Thyroid gland (tissue), 4 donors: ENCODE measurements at regions not wholly inside any gene's neighbourhood (a gene's known extent, or its start where the extent isn't known, plus 50 kb on each side); places are given as distances from the start of the nearest gene placed in this dataset.

Experiments
- DNase-seq, 2 donors: peaks; one replicate each; pipeline ENCODE4 v3.0.0-alpha.2; 2019
- H3K27ac ChIP-seq, 3 donors: fragments of 200-600 bp; sonication (generic); 1 replicate in 2 of 3; 2 replicates in 1 of 3; pipeline ENCODE4 v1.5.1; 2016 to 2019; ENCODE audit warnings: mild to moderate bottlenecking in 1 of 3, moderate library complexity in 1 of 3
- H3K27me3 ChIP-seq: fragments of 200-600 bp; sonication (generic); one replicate; pipeline ENCODE4 v1.5.1; 2019
- H3K36me3 ChIP-seq, 2 donors: fragments of 200-600 bp; sonication (generic); one replicate each; pipeline ENCODE4 v1.5.1; 2016 to 2019
- H3K4me1 ChIP-seq, 2 donors: fragments of 200-600 bp; sonication (generic); one replicate each; pipeline ENCODE4 v1.5.1; 2017 to 2019
- H3K4me3 ChIP-seq, 3 donors: fragments of 200-600 bp; sonication (generic); replicated peaks in 1 of 3; 1 replicate in 2 of 3; 2 replicates in 1 of 3; pipeline ENCODE4 v1.5.1; 2016; ENCODE audit warnings: mild to moderate bottlenecking in 1 of 3
- H3K9me3 ChIP-seq: fragments of 200-600 bp; sonication (generic); one replicate; pipeline ENCODE4 v1.5.1; 2017
- CTCF ChIP-seq, 6 experiments: fragments of 200-600 bp in 3 of 6; fragments of 450-650 bp in 3 of 6; sonication (generic) in 3 of 6; IDR thresholded peaks; one replicate each; pipeline ENCODE4 v1.5.1; 2016 to 2019; ENCODE audit warnings: antibody characterized with exemption in 6 of 6, mild to moderate bottlenecking in 2 of 6, inconsistent platforms in 1 of 6, moderate library complexity in 1 of 6
- POLR2A ChIP-seq, 2 donors: fragments of 450-650 bp; IDR thresholded peaks; one replicate each; pipeline ENCODE4 v1.6.1; 2017; ENCODE audit warnings: antibody characterized with exemption in 2 of 2, mild to moderate bottlenecking in 2 of 2, moderate library complexity in 1 of 2
- WGBS, 2 donors: methylation state at CpG; one replicate each; pipeline ENCODE4 v1.1.5; 2017; 5-methylcytosine and 5-hydroxymethylcytosine counted together
- intact Hi-C: fragments of 100-400 bp; cut with DNase I; formaldehyde crosslinking; loops from one replicate; pipeline ENCODE4 v1.15.1; 2023

DNA sequence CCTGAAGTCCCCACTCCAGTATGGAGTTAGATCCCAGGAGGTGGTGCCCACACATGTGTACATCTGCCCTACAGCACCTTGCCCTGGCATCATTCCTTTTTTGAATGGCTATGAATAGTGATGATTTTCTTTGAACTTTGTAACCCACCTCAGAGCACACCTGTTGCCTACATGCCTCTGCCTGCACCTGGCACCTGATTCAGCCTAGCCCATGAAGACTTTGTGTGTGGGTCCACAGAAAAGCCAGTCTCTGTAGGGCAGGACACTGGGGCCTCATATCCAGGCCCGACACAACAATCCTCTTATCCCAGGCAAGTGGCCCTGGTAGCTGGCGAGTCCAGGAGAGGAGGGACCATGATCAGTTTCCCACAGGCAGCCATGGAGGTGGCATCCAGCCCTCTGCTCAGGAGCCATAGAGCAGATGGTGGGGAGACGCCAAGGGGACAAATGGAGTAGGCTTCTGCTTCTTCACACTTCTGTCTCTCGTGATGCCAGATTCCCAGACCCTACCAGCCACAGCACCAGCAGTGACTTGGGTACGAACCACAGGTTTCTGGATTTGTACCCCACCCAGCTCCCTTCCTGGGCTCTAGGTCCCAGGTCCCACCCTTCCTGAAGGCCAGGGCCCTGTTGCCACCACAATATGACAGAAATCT is 230.7 kb downstream of the UACA start:
- no peaks in the 10 kb centered on the region for H3K27me3 ChIP-seq
- DNase-seq, result no peak
- H3K4me1 ChIP-seq, result peaks cover 0 to 12% of the 10 kb centered on the region in 2 donors
- WGBS, 2 donors, result 86 to 99% methylated on average over 5 of the region's 5 CpGs
- H3K9me3 ChIP-seq, result no peaks in the 10 kb centered on the region
- H3K4me3 ChIP-seq, result no peak overlapping the region
- no peak for TF ChIP-seq CTCF (IDR thresholded peaks at IDR 0.05)
- TF ChIP-seq POLR2A (IDR thresholded peaks at IDR 0.05), result no peak
- intact Hi-C loops, result no loop called here
- H3K36me3 ChIP-seq, result no peaks in the 10 kb centered on the region
- no peak overlapping the region for H3K27ac ChIP-seq

DNA sequence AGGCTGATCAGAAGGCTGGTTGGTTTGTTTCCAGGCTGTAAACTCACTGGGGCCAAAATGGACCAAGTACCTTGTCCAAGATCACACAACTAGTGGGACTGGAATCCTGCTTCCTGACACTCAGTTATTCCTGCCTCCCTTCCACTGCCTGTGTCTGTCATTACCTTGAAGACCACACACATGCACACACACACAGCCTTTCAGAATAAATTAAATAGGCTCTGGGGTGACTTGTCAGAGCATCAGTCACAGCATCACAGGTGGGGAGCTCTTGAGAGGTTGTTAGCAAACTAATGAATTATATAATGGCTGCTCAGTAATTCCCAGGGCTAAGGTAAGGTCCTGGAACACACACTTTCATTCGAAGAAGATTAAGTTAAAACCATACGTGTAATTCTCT is 231.8 kb downstream of the UACA start:
- 83 to 92% methylated on average over 2 of the region's 2 CpGs for WGBS, 2 donors
- no peaks in the 10 kb centered on the region for H3K9me3 ChIP-seq
- peaks cover 0 to 12% of the 10 kb centered on the region in 2 donors for H3K4me1 ChIP-seq
- no peak for DNase-seq
- H3K27me3 ChIP-seq, result no peaks in the 10 kb centered on the region
- intact Hi-C loops, result no loop called here
- no peak overlapping the region for H3K4me3 ChIP-seq
- no peak for TF ChIP-seq CTCF (IDR thresholded peaks at IDR 0.05)
- no peak for TF ChIP-seq POLR2A (IDR thresholded peaks at IDR 0.05)
- H3K36me3 ChIP-seq, result no peaks in the 10 kb centered on the region
- no peak overlapping the region for H3K27ac ChIP-seq

GRCh38 chr15:70530906-70531305 is 232.5 kb downstream of the UACA start:
- no peak overlapping the region for H3K27ac ChIP-seq
- no peaks in the 10 kb centered on the region for H3K27me3 ChIP-seq
- TF ChIP-seq POLR2A (IDR thresholded peaks at IDR 0.05) (no peak), CTCF (IDR thresholded peaks at IDR 0.05) (no peak)
- 91 to 93% methylated on average over 8 of the region's 8 CpGs for WGBS, 2 donors
- no peak for DNase-seq
- intact Hi-C loops, result no loop called here
- H3K4me1 ChIP-seq, result peaks cover 0 to 12% of the 10 kb centered on the region in 2 donors
- H3K9me3 ChIP-seq, result no peaks in the 10 kb centered on the region
- no peak overlapping the region for H3K4me3 ChIP-seq
- no peaks in the 10 kb centered on the region for H3K36me3 ChIP-seq

- 87 to 95% methylated on average over 4 of the region's 4 CpGs for WGBS, 2 donors
These were observed 232.9 kb downstream of the UACA start for GRCh38 chr15:70530503-70530902.

More at GRCh38 chr15:70530503-70530902, 232.9 kb downstream of the UACA start:
- H3K9me3 ChIP-seq, result no peaks in the 10 kb centered on the region
- H3K27ac ChIP-seq, result no peak overlapping the region
- no peak overlapping the region for H3K4me3 ChIP-seq
- no peaks in the 10 kb centered on the region for H3K27me3 ChIP-seq
- intact Hi-C loops, result no loop called here
- no peak for TF ChIP-seq POLR2A (IDR thresholded peaks at IDR 0.05)
- TF ChIP-seq CTCF (IDR thresholded peaks at IDR 0.05), result no peak
- no peaks in the 10 kb centered on the region for H3K36me3 ChIP-seq
- peaks cover 0 to 12% of the 10 kb centered on the region in 2 donors for H3K4me1 ChIP-seq
- DNase-seq, result no peak
